SK-N-SH (cell line): ENCODE measurements at regions not wholly inside any gene's neighbourhood (a gene's known extent, or its start where the extent isn't known, plus 50 kb on each side); places are given as distances from the start of the nearest gene placed in this dataset.

Source experiments
- CTCF ChIA-PET: fragments of 300-600, 350-600 bp; formaldehyde crosslinking; extraction: SDS; loops from one replicate; lab custom pipeline; 2021; lab: Yijun Ruan, JAX
- POLR2A ChIA-PET: fragments of 350-600 bp; sonication (Branson Sonifier 250); formaldehyde crosslinking; extraction: SDS; loops from one replicate; lab custom pipeline; 2020; ENCODE audit warnings: antibody characterized with exemption, inconsistent platforms; lab: Yijun Ruan, JAX
- DNase-seq: peaks from one replicate; pipeline ENCODE4 v3.0.0; 2012
- H2AFZ ChIP-seq: fragments of 200-600 bp; sonication (generic); 2 replicates; pipeline ENCODE4 v1.8.1; 2016; ENCODE audit warnings: antibody characterized with exemption, mild to moderate bottlenecking, low read depth
- H3F3A ChIP-seq: fragments of 200-600 bp; sonication (generic); replicated peaks from 2 replicates; pipeline ENCODE3; 2016; ENCODE audit warnings: antibody characterized with exemption, mild to moderate bottlenecking; ENCODE audit not compliant: insufficient read depth
- H3K27ac ChIP-seq, 2 experiments: fragments of 200-500 bp in 1 of 2; fragments of 200-600 bp in 1 of 2; sonication (Bioruptor generic) in 1 of 2; sonication (generic), shearing (Covaris generic) in 1 of 2; 2 replicates each; pipeline versions ENCODE4 v1.5.1 to v1.6.1; 2014 to 2016; ENCODE audit warnings: low read depth in 2 of 2, inconsistent platforms in 1 of 2, low read length in 1 of 2, mild to moderate bottlenecking in 1 of 2, mixed read lengths in 1 of 2
- H3K27me3 ChIP-seq: fragments of 200-600 bp; sonication (generic), shearing (Covaris generic); 2 replicates; pipeline ENCODE4 v1.6.1; 2016; ENCODE audit warnings: mixed run types; ENCODE audit not compliant: insufficient read depth
- H3K36me3 ChIP-seq, 2 experiments: fragments of 200-500 bp in 1 of 2; fragments of 200-600 bp in 1 of 2; sonication (Bioruptor generic) in 1 of 2; sonication (generic) in 1 of 2; replicated peaks in 1 of 2; 2 replicates each; pipeline versions ENCODE3 to v1.5.1; 2014 to 2016; ENCODE audit warnings: low read length in 1 of 2, mild to moderate bottlenecking in 1 of 2; ENCODE audit not compliant: insufficient read depth in 2 of 2, control insufficient read depth in 1 of 2
- H3K4me1 ChIP-seq, 2 experiments: fragments of 200-500 bp in 1 of 2; fragments of 200-600 bp in 1 of 2; sonication (Bioruptor generic) in 1 of 2; sonication (generic), shearing (Covaris generic) in 1 of 2; 2 replicates each; pipeline versions ENCODE4 v1.5.1 to v1.6.1; 2014 to 2016; ENCODE audit warnings: low read depth in 1 of 2, low read length in 1 of 2, mixed run types in 1 of 2; ENCODE audit not compliant: insufficient read depth in 2 of 2, control insufficient read depth in 1 of 2
- H3K4me2 ChIP-seq: fragments of 200-600 bp; sonication (generic), shearing (Covaris generic); 2 replicates; pipeline ENCODE4 v1.6.1; 2017; ENCODE audit warnings: mixed run types
- H3K4me3 ChIP-seq, 2 experiments: fragments of 200-500 bp in 1 of 2; fragments of 200-600 bp in 1 of 2; sonication (Bioruptor generic) in 1 of 2; sonication (generic), shearing (Covaris generic) in 1 of 2; 2 replicates each; pipeline versions ENCODE4 v1.5.1 to v1.8.1; 2014 to 2016; ENCODE audit warnings: low read depth in 2 of 2, inconsistent platforms in 1 of 2, low read length in 1 of 2, mild to moderate bottlenecking in 1 of 2, mixed read lengths in 1 of 2, moderate library complexity in 1 of 2
- H3K79me2 ChIP-seq: fragments of 200-600 bp; sonication (generic); 2 replicates; pipeline ENCODE4 v1.8.1; 2017; ENCODE audit warnings: mild to moderate bottlenecking; ENCODE audit not compliant: insufficient read depth
- H3K9ac ChIP-seq: fragments of 200-600 bp; sonication (generic); 2 replicates; pipeline ENCODE4 v1.6.1; 2017; ENCODE audit warnings: mixed run types
- H3K9me2 ChIP-seq: fragments of 200-600 bp; sonication (generic); 2 replicates; pipeline ENCODE4 v1.6.1; 2017; ENCODE audit warnings: mixed run types
- H3K9me3 ChIP-seq: fragments of 200-600 bp; sonication (generic); 2 replicates; pipeline ENCODE4 v1.6.1; 2017; ENCODE audit warnings: mixed run types, mild to moderate bottlenecking, moderate library complexity
- H4K20me1 ChIP-seq: fragments of 200-600 bp; sonication (generic); 2 replicates; pipeline ENCODE4 v1.6.1; 2017; ENCODE audit warnings: mild to moderate bottlenecking, mixed run types; ENCODE audit not compliant: insufficient read depth
- FOSL2 ChIP-seq: IDR thresholded peaks from 2 replicates; pipeline ENCODE4 v1.4.0; 2012; ENCODE audit warnings: low read depth, mild to moderate bottlenecking, moderate library complexity, borderline replicate concordance
- GABPA ChIP-seq: IDR thresholded peaks from 2 replicates; pipeline ENCODE4 v1.4.0; 2012; ENCODE audit warnings: low read depth, mild to moderate bottlenecking
- GATA2 ChIP-seq: sonication (generic); formaldehyde crosslinking; IDR thresholded peaks from 2 replicates; pipeline ENCODE4 v1.5.0; 2020; ENCODE audit warnings: mild to moderate bottlenecking, missing genetic modification reagents
- IRF3 ChIP-seq: fragments of 150-350 bp; IDR thresholded peaks from 2 replicates; pipeline ENCODE4 v1.6.1; 2016; ENCODE audit warnings: mild to moderate bottlenecking, low read depth, low read length
- MAX ChIP-seq: IDR thresholded peaks from 2 replicates; pipeline ENCODE4 v1.4.0; 2012; ENCODE audit warnings: low read depth
- MEF2A ChIP-seq: IDR thresholded peaks from 2 replicates; pipeline ENCODE4 v1.4.0; 2012; ENCODE audit warnings: low read depth, borderline replicate concordance
- NFIC ChIP-seq: IDR thresholded peaks from 2 replicates; pipeline ENCODE4 v1.4.0; 2012; ENCODE audit warnings: borderline replicate concordance
- NRF1 ChIP-seq: IDR thresholded peaks from 2 replicates; pipeline ENCODE4 v1.6.1; 2012; ENCODE audit warnings: low read depth, mild to moderate bottlenecking, low read length
- PBX3 ChIP-seq: IDR thresholded peaks from 2 replicates; pipeline ENCODE4; 2012
- RAD21 ChIP-seq: IDR thresholded peaks from 2 replicates; pipeline ENCODE4 v1.6.1; 2012; ENCODE audit warnings: mild to moderate bottlenecking, low read length
- RCOR1 ChIP-seq: fragments of 150-350 bp; IDR thresholded peaks from 2 replicates; pipeline ENCODE4 v1.6.1; 2017; ENCODE audit warnings: antibody characterized with exemption, low read length
- RFX5 ChIP-seq: IDR thresholded peaks from 2 replicates; pipeline ENCODE4 v1.6.1; 2012; ENCODE audit warnings: mild to moderate bottlenecking, improper control_type of control experiment, low read length
- RXRA ChIP-seq: IDR thresholded peaks from 2 replicates; pipeline ENCODE4 v1.4.0; 2012; ENCODE audit warnings: low read depth, mild to moderate bottlenecking, borderline replicate concordance
- SMC3 ChIP-seq: IDR thresholded peaks from 2 replicates; pipeline ENCODE4 v1.6.1; 2012; ENCODE audit warnings: low read depth, low read length, improper control_type of control experiment
- TAF1 ChIP-seq: IDR thresholded peaks from 2 replicates; pipeline ENCODE4 v1.6.1; 2012; ENCODE audit warnings: low read depth, mild to moderate bottlenecking, low read length, moderate library complexity, borderline replicate concordance
- TCF12 ChIP-seq: IDR thresholded peaks from 2 replicates; pipeline ENCODE4 v1.4.0; 2012
- USF2 ChIP-seq: fragments of 150-350 bp; IDR thresholded peaks from 2 replicates; pipeline ENCODE4 v1.6.1; 2017; ENCODE audit warnings: antibody characterized with exemption, low read length, low read depth, borderline replicate concordance
- YY1 ChIP-seq: IDR thresholded peaks from 2 replicates; pipeline ENCODE4 v1.4.0; 2012; ENCODE audit warnings: low read depth, mild to moderate bottlenecking
- WGBS: methylation state at CpG from one replicate; pipeline ENCODE4 v1.1.6; 2017; ENCODE audit warnings: low lambda C conversion rate; 5-methylcytosine and 5-hydroxymethylcytosine counted together

GRCh38 chr5:2219149-2219776, 336.5 kb upstream of the IRX4 start:
- peaks cover 37% of the 10 kb centered on the region; the same call in 1 of the 2 replicates for H3K27me3 ChIP-seq
- CTCF ChIA-PET = no interaction called here
- no peaks in the 10 kb centered on the region for H3K9me2 ChIP-seq
- H3K9ac ChIP-seq = no peak overlapping the region
- TF ChIP-seq RAD21 (no peak), TAF1 (no peak), NFIC (no peak), GABPA (no peak), FOSL2 (no peak), IRF3 (no peak), SMC3 (no peak), MAX (no peak), GATA2 (no peak), TCF12 (no peak), NRF1 (no peak), USF2 (no peak)
- TF ChIP-seq, all 33 proteins: peak for 0
- Histone ChIP-seq H3K4me2 (no peak overlapping the region), H3K4me1 (no peaks in the 10 kb centered on the region), H4K20me1 (no peaks in the 10 kb centered on the region), H3K9me3 (no peaks in the 10 kb centered on the region), H3K36me3 (no peaks in the 10 kb centered on the region), H2AFZ (no peak overlapping the region), H3K4me3 (no peak overlapping the region), H3K27ac (no peak overlapping the region), H3F3A (no peaks in the 10 kb centered on the region), H3K79me2 (no peaks in the 10 kb centered on the region)
- WGBS = 0% methylated on average over 3 of the region's 3 CpGs
- POLR2A ChIA-PET = no interaction called here
- DNase-seq = no peak

- POLR2A ChIA-PET = no interaction called here
- Histone ChIP-seq H3K4me3 (no peak overlapping the region), H3K27me3 (peaks cover 47% of the 10 kb centered on the region), H3K4me1 (no peaks in the 10 kb centered on the region), H3K9me3 (no peaks in the 10 kb centered on the region), H3K79me2 (no peaks in the 10 kb centered on the region), H2AFZ (no peak overlapping the region), H3K36me3 (no peaks in the 10 kb centered on the region), H3K4me2 (no peak overlapping the region), H4K20me1 (no peaks in the 10 kb centered on the region), H3K9ac (no peak overlapping the region), H3K9me2 (no peaks in the 10 kb centered on the region), H3F3A (no peaks in the 10 kb centered on the region), H3K27ac (no peak overlapping the region)
- CTCF ChIA-PET = no interaction called here
- TF ChIP-seq PBX3 (no peak), YY1 (no peak), RXRA (no peak), RCOR1 (no peak), MEF2A (no peak), MAX (no peak), RFX5 (no peak)
- no peak for DNase-seq
- 0% methylated on average over 3 of the region's 4 CpGs for WGBS
Measured at GRCh38 chr5:2217219-2217618, 334.5 kb upstream of the IRX4 start.
